ENCODE measurements at regions not wholly inside any gene's neighbourhood (a gene's known extent, or its start where the extent isn't known, plus 50 kb on each side); places are given as distances from the start of the nearest gene placed in this dataset.

DNA sequence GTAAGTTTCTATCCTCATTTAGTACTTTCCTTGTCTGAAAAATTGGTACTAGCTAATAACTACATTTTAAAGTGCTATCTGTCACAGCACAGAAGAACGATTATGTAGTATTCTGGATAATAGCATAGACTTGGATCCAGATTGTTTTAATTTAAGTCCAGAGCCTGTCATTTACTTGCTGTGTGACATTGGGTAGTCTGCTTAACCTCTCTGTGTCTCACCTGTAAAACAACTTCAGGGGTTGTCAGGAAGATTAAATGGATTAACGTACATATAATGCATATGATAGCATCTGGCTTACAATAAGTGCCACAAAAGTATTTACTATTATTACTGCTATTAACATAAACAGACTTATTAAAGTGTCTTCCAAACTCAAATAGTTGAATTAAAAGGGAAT lies 1221.4 kb downstream of the GATA3 start:
- H3K27ac Mint-ChIP-seq: no peak overlapping the region
- intact Hi-C loops (cut with DNase I, micrococcal nuclease): no loop called here
- no peak for DNase-seq
- no peaks in the 10 kb centered on the region for H3K4me1 Mint-ChIP-seq (ENCODE audit: low read depth)
- Histone ChIP-seq H3K27me3 (ENCODE audit: control insufficient read depth in 1 of 2, insufficient read depth in 2 of 2, low read length in 2 of 2) (peaks cover 0 to 10% of the 10 kb centered on the region in 2 experiments), H3K4me1 (ENCODE audit: insufficient read depth, low read length) (no peaks in the 10 kb centered on the region), H3K36me3 (ENCODE audit: insufficient read depth, low read length) (no peaks in the 10 kb centered on the region), H3K4me3 (ENCODE audit: low read length) (no peak overlapping the region), H3K27ac (ENCODE audit: low read depth in 1 of 2, low read length in 2 of 2) (no peak overlapping the region), H3K9me3 (ENCODE audit: control insufficient read depth in 1 of 2, insufficient read depth in 1 of 2, low read length in 2 of 2) (peaks cover 0 to 4% of the 10 kb centered on the region in 2 experiments)
- no peaks in the 10 kb centered on the region for H3K9me3 Mint-ChIP-seq
- TF ChIP-seq CTCF (IDR thresholded peaks at IDR 0.05): no peak
- H3K4me3 Mint-ChIP-seq: no peak overlapping the region
- peaks cover 12% of the 10 kb centered on the region for H3K27me3 Mint-ChIP-seq
- ATAC-seq (ENCODE audit: poor library complexity): no peak
- ChIA-PET POLR2A (no interaction called here), CTCF (interaction anchor here (0.5 to 0.9 kb wide), 2 partner anchors 10 to 1297 kb away, joined by 3 read pairs; no protein-coding TSS in a partner anchor)
- no peaks in the 10 kb centered on the region for H3K36me3 Mint-ChIP-seq (ENCODE audit: low read depth)

GRCh38 chr10:9285690-9286089 lies 1231.2 kb downstream of the GATA3 start:
- no peaks in the 10 kb centered on the region for H3K4me1 ChIP-seq (ENCODE audit: insufficient read depth, low read length)
- no peaks in the 10 kb centered on the region for H3K27me3 Mint-ChIP-seq
- no peak overlapping the region for H3K4me3 ChIP-seq (ENCODE audit: low read length)
- H3K36me3 ChIP-seq (ENCODE audit: insufficient read depth, low read length): no peaks in the 10 kb centered on the region
- H3K27ac ChIP-seq (ENCODE audit: low read depth in 1 of 2, low read length in 2 of 2): no peak overlapping the region
- no peak for TF ChIP-seq CTCF (IDR thresholded peaks at IDR 0.05)
- intact Hi-C loops (cut with DNase I, micrococcal nuclease): no loop called here
- DNase-seq (no peak), ATAC-seq (ENCODE audit: poor library complexity) (no peak)
- no peak overlapping the region for H3K4me3 Mint-ChIP-seq
- H3K27me3 ChIP-seq (ENCODE audit: control insufficient read depth in 1 of 2, insufficient read depth in 2 of 2, low read length in 2 of 2): no peaks in the 10 kb centered on the region
- no peaks in the 10 kb centered on the region for H3K36me3 Mint-ChIP-seq (ENCODE audit: low read depth)
- ChIA-PET POLR2A (no interaction called here), CTCF (interaction anchor here (0.8 kb wide), 1 partner anchor 10 kb away, joined by 3 read pairs; no protein-coding TSS in a partner anchor)
- H3K27ac Mint-ChIP-seq: no peak overlapping the region
- no peaks in the 10 kb centered on the region for H3K9me3 Mint-ChIP-seq
- no peaks in the 10 kb centered on the region for H3K9me3 ChIP-seq (ENCODE audit: control insufficient read depth in 1 of 2, insufficient read depth in 1 of 2, low read length in 2 of 2)
- H3K4me1 Mint-ChIP-seq (ENCODE audit: low read depth): no peaks in the 10 kb centered on the region

DNA sequence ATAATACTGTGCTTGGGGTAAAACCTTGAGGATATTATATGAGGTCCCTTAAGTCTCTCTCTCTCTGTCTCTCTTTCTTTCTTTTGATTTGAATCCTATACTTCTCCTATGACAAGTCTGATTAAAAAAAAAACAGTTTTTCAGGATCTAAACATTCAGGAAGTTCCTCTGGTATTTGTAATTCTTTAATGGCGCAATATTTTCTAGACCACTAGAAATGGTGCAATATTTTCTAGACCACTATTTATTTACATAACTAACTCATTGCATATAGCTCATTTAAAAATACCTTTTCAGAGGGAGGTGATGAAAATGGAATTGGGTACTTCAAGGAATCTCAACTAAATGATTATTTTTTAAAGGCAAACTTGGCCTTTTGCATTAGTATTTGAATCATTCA lies 1235.3 kb downstream of the GATA3 start:
- no peak for TF ChIP-seq CTCF (IDR thresholded peaks at IDR 0.05)
- no peaks in the 10 kb centered on the region for H3K27me3 Mint-ChIP-seq
- H3K4me1 ChIP-seq (ENCODE audit: insufficient read depth, low read length): peaks cover 3% of the 10 kb centered on the region
- no peaks in the 10 kb centered on the region for H3K36me3 ChIP-seq (ENCODE audit: insufficient read depth, low read length)
- H3K36me3 Mint-ChIP-seq (ENCODE audit: low read depth): no peaks in the 10 kb centered on the region
- no peaks in the 10 kb centered on the region for H3K9me3 ChIP-seq (ENCODE audit: control insufficient read depth in 1 of 2, insufficient read depth in 1 of 2, low read length in 2 of 2)
- CTCF ChIA-PET: no interaction called here
- H3K4me1 Mint-ChIP-seq (ENCODE audit: low read depth): peaks cover 9% of the 10 kb centered on the region
- H3K27me3 ChIP-seq (ENCODE audit: control insufficient read depth in 1 of 2, insufficient read depth in 2 of 2, low read length in 2 of 2): no peaks in the 10 kb centered on the region
- no peak overlapping the region for H3K4me3 Mint-ChIP-seq
- no peak overlapping the region for H3K4me3 ChIP-seq (ENCODE audit: low read length)
- ATAC-seq (ENCODE audit: poor library complexity) (no peak), DNase-seq (no peak)
- intact Hi-C loops (cut with DNase I, micrococcal nuclease): loop anchor here in 1 of 2 experiments (5.0 kb wide), 1 partner anchor 1408 kb away; no protein-coding TSS in a partner anchor
- no peak overlapping the region for H3K27ac Mint-ChIP-seq
- no peaks in the 10 kb centered on the region for H3K9me3 Mint-ChIP-seq
- POLR2A ChIA-PET: interaction anchor here (0.7 kb wide), 1 partner anchor 13 kb away, joined by 4 read pairs; no protein-coding TSS in a partner anchor
- H3K27ac ChIP-seq (ENCODE audit: low read depth in 1 of 2, low read length in 2 of 2): no peak overlapping the region

Data from CD4-positive, alpha-beta T cell (primary cell).